ENCODE measurements at regions not wholly inside any gene's neighbourhood (a gene's known extent, or its start where the extent isn't known, plus 50 kb on each side); places are given as distances from the start of the nearest gene placed in this dataset.

DNA sequence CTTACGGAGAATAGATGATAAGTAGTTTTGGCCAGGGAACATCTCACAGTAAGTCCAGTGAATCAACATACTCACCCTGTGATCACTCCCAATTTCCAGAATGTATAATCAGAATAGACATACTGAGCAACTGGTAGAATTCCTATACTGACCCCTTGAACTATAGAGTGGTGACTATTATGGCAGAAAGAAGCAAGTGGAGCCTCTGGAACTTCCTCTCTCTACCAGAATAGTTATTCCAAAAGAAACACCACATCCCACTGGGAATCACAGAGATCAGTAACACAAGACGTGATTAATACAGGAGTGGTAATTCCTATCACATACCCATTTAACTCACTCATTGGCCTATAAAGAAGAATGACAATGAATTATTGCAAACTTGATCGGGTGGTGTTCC, 50.1 kb upstream of the TRIM42 start:
- peak; percentile 18 for DNase-seq
